Muscle of arm (tissue), 1 donor: ENCODE measurements at regions not wholly inside any gene's neighbourhood (a gene's known extent, or its start where the extent isn't known, plus 50 kb on each side); places are given as distances from the start of the nearest gene placed in this dataset.
"Not testable (repeated sequence)": the region's sequence is repeated elsewhere in the genome, so short reads cannot be mapped to it uniquely, and the experiment has no call there.

Experiments
- DNase-seq: peaks from one replicate; pipeline ENCODE4 v3.0.0-alpha.2; 2013

GRCh38 chr1:234763910-234764309 lies 153.9 kb upstream of the IRF2BP2 start:
- DNase-seq, result no peak

- no peak for DNase-seq
These were observed 153.4 kb upstream of the IRF2BP2 start for GRCh38 chr1:234763367-234763766.

- not testable (repeated sequence) for DNase-seq
These were observed 152.1 kb upstream of the IRF2BP2 start for GRCh38 chr1:234762127-234762526.

DNA sequence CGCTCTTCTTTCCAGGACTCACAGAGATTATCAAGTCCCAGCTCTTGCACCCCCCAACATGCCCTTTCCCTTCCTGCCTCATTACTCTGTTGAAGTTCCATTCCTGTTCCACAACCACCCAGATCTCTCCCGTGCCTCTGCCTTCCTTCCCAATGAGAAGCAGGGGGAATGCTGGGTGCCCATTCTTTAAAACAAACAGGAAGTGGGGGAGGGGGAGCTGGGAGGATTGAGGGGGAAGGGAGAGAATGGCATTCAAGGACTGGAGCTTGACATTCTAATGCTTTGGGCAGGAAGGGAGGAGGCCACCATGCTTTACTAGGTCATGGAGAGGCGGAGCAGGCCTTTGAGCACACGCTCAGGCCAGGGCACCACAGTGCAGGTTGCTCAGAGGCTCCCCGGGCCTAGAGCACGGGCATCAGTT lies 150.3 kb upstream of the IRF2BP2 start:
- DNase-seq, result no peak

DNA sequence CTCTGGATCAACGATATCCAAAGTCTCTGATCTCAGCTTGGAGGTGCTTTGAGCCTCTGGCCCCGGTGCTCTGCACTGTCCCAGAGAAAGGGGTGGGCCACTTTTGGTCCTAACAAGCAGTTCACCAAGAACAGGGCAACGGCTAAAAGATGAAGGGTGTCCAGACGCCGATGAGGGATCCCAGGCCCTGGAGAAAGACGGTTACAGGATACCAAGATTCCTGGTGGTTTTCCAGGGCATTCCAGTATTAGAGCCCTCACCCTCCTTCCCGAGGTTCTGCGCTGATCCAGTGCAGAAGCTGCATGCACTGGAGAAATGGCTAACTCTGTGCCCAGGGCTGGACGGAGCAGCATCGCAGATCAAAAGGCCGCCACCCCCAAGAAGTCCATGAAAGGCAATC lies 149.9 kb upstream of the IRF2BP2 start:
- no peak for DNase-seq

DNA sequence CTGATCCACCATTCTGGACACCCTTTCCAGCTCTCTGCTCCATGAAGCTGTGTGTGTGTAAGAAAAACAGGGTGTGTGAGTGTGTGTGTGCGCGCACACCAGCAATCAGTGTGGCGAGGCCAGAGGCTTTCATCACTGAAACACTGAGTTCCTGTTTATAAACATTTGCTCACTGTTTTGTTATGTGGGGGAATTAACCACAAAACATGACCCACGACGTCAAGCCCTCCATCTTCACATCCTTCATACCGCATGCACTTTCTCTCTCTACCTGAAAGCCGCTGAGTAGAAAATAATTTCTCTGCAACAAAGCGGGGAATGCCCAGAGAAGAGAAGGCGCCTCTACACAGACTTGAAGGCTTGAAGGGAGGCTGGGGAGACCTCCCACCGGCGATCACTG lies 148.9 kb upstream of the IRF2BP2 start:
- DNase-seq, result no peak

DNA sequence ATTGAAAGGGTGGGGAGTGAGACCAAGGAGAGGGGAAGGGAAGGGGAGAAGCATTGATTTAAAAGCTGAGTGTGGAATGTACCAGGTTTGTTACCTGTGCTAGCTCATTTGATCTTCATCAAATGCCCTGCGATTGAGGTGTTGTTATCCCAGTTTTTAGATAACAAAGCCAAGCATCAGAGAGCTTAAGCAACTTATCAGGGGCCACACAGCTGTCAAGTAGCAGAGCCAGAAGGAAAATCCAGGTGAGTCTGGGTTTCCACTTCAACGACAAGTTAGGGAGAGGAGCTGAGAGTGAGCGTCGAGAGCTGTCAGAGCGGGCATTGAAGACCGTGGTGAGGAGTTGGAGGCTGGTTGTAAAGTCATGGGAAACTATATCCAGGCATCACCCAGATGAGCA lies 146.9 kb upstream of the IRF2BP2 start:
- no peak for DNase-seq

GRCh38 chr1:234756066-234756774 lies 146.2 kb upstream of the IRF2BP2 start:
- no peak for DNase-seq

GRCh38 chr1:234755449-234755863 lies 145.5 kb upstream of the IRF2BP2 start:
- DNase-seq, result no peak

- DNase-seq, result no peak
These were observed 144.0 kb upstream of the IRF2BP2 start for GRCh38 chr1:234753979-234754378.

DNA sequence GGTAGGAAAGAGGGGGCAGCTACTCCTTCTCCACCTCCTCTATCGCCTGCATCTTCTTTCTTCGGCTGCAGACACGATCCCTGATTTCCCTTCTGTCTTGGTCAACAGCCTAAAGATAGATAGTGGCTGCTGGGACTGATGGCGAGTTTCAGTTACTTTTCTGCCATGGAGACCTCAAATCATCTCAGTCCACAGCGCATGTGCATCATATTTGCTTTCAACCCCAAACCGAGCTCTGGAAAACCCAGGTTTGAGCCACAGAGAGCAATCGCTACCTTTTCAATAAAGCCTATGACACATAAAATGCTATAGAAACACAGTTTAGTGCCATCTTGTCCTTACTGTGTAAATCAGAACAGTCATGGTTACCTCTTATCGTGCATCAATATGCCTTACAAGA lies 142.9 kb upstream of the IRF2BP2 start:
- DNase-seq, result no peak

GRCh38 chr1:234751678-234752077 lies 141.7 kb upstream of the IRF2BP2 start:
- DNase-seq, result no peak

GRCh38 chr1:234750922-234751627 lies 141.1 kb upstream of the IRF2BP2 start:
- DNase-seq, result no peak

- no peak for DNase-seq
These were observed 138.7 kb upstream of the IRF2BP2 start for GRCh38 chr1:234748713-234749112.

- no peak for DNase-seq
These were observed 138.1 kb upstream of the IRF2BP2 start for GRCh38 chr1:234748066-234748465.

- no peak for DNase-seq
These were observed 136.8 kb upstream of the IRF2BP2 start for GRCh38 chr1:234746798-234747196.

GRCh38 chr1:234745844-234746797 lies 136.1 kb upstream of the IRF2BP2 start:
- no peak for DNase-seq

DNA sequence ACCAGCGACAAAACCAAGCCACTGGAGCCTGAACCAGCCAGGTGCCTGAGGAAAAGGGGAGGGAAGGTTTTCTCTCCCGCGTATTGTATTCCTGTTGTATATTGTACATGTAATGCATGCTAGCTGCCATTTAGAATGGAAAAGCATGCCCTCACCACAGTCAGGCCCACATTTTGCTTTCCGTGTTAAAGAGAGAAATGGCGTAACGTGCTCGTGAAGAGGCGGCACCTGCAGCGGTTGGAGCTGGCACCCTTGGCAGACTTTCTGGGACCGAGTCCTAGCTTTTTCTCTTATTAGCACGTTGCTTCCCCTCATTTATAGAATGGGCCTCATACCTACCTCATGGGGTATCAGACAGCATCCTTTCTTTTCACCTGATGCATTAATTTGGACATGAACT lies 135.3 kb upstream of the IRF2BP2 start:
- no peak for DNase-seq

DNA sequence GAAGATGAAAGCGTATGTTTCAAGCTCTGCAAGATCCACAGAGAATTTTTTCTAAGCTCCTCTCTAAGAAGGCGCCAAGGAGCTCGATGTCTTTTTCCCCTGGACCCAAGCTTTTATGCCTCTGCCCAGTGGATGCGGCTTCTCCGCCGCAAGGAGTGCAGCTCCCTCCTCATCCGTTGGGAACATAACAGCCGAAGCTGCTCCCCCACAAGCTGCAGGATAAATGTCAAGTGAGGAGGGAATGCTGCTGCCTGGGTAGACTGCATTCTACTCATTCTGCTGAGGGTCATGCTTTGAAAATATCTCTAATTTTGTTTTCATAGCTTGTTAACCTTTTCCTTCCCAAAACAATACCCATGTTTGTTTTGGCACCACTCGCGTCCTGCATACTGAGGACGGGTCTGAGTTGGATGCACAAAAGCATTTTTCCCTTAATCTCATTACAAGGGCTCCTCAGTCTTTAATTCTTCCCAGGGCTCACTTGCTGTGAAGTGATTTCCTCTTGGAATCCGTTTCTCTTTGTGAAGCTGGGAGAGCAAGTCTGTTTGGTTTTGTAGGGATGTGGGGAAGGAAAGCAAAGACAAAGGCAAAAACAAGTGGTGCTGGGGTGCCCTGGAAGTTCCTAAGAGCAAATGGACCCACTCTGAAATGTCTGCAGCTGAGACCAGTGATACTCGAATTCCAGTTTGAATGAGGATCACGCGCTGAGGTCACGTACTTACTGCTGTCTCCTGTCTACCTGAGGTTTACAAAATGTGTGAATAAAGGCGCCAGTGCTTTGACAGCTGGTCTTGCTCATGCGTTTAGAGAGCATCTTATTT lies 134.0 kb upstream of the IRF2BP2 start:
- no peak for DNase-seq

DNA sequence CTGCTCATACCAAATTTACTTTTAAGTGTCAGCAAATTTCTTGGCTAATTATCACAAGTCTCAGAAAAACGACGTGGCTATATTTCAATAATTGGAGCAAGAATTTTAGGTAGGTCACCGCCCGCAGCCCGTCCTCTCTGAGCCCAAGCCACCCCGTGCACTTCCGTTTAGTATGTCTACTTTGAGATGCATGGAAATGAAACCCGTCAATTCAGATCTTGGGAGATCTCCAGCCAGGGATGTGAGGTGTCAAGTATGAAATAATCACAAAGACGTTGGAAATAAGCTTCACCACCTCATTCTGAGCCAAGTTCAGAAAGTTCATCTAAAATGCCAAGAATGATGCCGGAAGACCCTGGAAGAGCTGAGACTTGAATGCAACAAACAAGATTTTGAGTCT lies 132.6 kb upstream of the IRF2BP2 start:
- DNase-seq, result no peak

DNA sequence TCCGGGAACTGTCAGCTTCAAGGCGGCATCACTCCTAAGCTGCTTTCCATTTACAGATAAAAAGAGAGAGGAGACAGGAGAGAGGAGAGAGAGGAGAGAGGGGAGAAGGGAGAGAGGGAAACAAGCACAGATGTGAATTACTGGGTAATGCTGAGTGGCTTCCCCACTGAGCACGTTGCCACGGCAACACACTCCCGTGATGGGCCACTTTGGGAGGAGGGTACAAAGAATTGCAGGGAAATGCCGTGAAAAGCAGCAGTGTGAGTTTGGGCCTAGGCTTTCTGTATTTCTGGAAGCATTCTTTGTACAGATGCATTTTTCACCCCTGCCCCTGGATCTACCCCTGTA lies 128.0 kb upstream of the IRF2BP2 start:
- DNase-seq, result no peak

GRCh38 chr1:234735916-234736315 lies 125.9 kb upstream of the IRF2BP2 start:
- no peak for DNase-seq
